GM19025 (cell line): ENCODE measurements at regions not wholly inside any gene's neighbourhood (a gene's known extent, or its start where the extent isn't known, plus 50 kb on each side); places are given as distances from the start of the nearest gene placed in this dataset.
A peak's percentile ranks its signal among the peaks of the same experiment; 100 is the strongest.

Experiments used
- ATAC-seq: cut with Tn5 transposase; IDR thresholded peaks from one replicate; pipeline ENCODE4 v1.9.1; 2021; ENCODE audit warnings: mild to moderate bottlenecking, low read depth, moderate library complexity; ENCODE audit not compliant: unreplicated experiment

- ATAC-seq: no peak
Measured at GRCh38 chr12:123078120-123078465, 72.8 kb downstream of the PITPNM2 start.

- ATAC-seq: no peak
Measured at GRCh38 chr12:123077298-123078119, 73.4 kb downstream of the PITPNM2 start.

DNA sequence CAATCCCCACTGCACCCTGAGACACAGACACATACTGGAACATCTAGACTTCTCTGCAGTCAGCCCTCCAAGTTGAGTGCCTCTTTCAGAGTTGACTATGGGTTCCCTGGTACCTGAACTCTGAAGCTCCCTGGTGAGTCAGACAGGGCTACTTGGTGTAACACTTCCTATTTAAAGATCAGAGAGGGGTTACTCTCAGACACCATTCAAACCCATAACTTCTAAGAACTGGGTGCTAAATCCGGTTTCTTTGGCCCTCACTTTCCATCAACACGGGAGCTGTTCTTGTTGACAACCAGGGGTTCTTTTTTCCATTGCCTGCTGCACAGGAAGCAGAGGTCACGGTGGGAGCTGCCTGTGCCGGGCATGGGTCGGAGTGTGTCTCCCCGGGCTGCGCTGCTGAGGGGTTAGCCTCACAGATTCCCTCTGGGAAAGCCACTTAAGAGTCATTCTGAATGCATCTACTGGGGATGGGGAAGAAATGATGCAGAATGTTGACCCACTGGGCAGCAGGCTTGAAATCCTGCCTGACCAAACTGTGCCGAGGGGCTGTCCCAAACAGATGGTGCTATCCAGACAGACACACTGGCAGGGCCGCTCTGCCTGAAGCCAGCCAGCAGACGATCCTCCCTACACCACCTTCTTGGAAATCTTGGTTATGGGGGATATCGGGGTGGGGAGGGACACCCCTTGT is 74.1 kb downstream of the PITPNM2 start:
- ATAC-seq: no peak

- ATAC-seq: peak; percentile 56
Measured at GRCh38 chr12:123075646-123076171, 75.2 kb downstream of the PITPNM2 start.

DNA sequence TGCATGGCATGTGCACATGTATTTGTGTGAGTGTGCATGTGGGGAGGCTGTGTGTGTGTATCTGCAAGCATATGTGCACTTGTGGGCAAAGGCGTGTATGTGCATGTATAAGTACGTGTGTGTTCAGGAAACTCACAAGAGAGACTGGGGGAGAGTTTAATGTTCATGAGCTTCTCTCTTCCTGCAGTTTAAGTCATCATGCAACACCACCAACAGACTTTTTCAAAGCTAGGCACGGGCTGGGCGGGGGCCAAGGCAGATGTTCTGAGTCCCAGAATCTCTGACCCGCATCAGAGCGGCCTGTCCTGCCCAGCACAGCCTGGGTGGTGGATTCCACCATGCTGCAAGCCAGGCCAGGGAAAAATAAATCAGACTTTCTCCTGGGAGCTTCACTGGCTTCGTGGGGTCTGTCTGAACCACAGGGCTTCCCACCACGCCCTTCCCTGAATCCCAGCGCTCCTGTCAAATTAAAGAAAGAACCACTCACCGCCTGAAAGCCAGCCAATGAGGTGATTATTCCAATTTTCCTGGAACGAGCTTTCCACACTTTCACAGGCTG is 75.7 kb downstream of the PITPNM2 start:
- ATAC-seq: no peak

DNA sequence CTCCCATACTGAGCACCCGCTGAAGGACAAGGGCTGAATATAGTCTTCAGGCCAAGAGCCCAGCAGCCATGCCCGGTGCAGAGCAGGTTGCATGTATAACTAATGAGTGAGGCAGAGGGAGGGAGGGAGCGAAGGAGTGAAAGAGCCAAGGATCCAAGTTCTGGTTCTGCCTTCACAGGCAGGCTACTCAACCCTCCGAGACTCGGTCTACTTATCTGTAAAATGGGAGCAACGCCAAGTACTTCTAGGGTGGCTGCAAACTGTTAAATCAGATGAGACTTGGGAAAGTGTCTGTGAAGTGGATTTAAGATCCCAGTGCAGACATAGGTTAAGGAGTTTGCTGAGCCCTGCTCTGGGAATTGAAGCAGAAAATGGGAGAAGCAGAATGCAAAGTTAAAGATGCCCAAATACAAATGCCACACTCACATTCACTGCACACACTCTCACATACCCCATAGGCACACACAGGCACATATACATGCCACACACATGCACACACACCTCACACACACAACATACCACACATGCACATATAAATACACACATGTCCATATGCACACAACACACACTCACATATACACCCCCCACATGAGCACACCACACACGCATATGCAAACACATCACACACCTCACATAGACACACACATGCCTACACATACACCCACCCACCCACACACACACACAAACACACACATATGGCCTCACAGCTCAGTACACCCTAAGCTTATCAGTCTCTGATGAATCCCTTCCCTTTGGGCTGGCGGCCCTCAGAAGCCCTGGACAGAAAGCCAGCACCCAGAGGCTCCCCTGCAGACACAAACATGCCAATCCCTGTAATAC is 76.7 kb downstream of the PITPNM2 start:
- no peak for ATAC-seq

- no peak for ATAC-seq
Measured at GRCh38 chr12:123073292-123073691, 77.6 kb downstream of the PITPNM2 start.

GRCh38 chr12:123071857-123072256 is 79.0 kb downstream of the PITPNM2 start:
- no peak for ATAC-seq

DNA sequence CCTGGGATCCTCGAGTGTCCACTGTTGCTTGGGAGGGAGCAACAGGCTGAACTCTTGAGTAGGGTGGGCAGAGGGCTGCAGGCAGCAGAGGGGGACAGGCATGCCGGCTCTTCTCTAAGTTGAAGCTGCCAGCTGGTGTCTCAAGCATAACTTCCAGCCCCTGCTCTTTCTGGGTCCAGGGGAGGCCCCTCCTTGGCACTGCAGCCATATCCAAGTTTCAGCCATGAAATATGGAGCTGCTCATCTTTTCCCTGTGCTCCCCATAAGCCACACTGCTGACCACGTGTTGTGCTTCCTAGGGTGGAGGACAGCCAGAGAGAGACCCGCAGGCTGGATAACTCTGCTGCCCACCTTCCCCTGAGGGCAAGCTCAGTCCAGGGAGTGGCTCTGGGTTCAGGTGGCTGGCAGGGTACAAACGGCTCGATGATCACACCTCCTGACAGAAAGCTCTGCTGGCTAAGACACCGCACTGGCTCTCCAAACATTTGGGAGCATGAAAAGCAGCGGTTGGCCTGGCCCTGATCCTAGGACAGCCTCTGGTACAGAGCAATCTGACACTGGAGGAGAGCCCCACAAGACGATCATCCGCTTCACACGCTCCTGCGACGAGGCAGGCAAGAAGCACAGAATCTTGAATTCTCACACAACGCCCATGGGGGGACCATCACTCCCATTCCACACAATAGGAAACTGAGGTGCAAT is 79.6 kb downstream of the PITPNM2 start:
- no peak for ATAC-seq

DNA sequence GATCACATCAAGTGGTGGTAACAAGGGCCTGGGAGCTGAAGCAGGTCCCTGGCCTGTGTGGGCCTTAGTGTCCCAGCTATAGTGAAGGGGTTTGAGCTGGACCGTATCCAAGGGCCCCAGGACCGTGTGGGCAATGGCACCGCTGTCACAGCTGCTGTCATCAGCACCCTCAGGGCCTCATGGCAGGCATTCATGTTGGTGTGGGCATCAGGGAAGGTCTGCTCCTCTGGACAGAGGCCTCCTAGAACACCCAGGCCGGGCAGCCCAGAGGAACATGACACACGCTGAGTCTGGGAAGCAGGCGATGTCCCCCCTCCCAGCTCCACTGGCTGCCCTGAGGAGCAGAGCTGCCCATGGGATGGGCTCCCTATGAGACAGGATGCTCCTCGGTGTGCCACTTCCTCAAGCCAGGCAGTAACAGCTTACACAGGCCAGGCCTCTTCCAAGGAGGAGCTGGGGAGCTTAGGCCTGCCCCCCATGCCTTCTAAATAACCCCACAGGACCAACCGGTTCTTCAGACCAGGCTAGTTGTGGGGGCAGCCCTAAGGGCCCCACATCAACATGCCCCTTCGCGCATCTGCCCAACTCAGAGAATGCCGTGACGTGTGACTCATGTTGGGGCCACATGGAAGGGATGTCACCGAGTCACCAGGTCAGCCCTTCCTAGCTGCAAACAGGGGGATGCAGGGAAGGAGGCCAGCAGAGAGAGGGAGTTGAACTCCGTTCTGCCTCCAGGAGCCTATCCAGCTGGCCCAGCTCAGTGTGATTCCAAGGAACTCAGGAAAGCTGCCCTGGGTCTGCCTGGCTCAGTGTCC is 80.4 kb downstream of the PITPNM2 start:
- no peak for ATAC-seq

DNA sequence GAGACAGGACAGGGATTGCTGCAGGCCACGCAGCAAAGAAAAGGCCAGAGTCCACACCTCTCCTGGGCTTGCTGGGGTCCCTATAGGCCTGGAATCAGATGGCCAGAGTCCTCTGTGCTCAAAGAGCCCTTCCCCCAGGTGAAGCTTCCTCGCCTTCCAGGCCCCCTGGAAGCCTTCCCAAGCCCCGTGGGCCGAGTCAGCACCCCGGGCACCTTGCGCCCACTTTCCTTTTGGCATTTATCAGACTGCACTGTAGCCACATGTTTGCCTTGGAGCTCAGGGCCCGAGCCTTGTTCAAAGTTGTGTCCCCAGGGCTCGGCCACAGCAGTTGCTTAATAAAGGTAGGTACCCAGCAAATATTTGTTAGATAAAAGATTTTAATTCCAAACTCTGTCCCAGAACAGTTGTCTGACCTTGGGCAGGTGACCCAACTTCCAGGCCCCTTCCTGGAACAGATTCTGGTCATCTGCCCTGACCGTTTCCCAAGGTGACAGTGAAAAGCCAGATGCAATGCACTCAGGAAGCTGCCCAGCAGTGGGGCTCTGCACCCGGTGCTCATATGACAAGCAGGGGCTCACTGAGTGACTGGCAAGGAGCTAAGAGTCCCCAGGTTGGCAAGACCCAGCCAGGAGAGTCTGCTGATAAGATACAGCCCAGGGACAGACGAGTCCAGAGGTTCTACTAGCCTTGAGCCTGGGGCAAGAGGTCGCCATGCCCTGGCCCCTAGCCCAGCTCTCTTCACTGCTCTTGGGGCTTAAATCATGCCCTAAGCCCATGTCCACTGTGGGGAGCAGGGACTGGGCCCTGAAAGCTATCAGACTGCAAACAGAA is 81.2 kb downstream of the PITPNM2 start:
- no peak for ATAC-seq

- ATAC-seq: no peak
Measured at GRCh38 chr12:123067654-123068053, 83.2 kb downstream of the PITPNM2 start.

DNA sequence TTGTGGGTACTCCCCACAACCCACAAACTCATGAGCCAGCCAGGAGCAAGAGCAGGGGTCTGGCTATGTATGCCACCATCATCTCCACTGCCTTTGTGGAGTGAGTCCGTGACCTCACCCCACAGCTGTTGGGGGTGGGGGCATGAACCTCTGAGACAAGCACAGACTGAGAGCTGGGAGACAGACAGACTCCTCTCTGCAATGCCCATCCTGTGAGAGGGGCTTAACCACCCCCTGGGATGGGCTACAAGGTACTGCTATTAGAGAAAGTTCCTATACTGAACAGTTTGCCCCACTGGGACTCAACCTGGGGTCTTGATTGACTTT is 84.5 kb downstream of the PITPNM2 start:
- ATAC-seq: no peak

- ATAC-seq: no peak
Measured at GRCh38 chr12:123065676-123066383, 85.1 kb downstream of the PITPNM2 start.

DNA sequence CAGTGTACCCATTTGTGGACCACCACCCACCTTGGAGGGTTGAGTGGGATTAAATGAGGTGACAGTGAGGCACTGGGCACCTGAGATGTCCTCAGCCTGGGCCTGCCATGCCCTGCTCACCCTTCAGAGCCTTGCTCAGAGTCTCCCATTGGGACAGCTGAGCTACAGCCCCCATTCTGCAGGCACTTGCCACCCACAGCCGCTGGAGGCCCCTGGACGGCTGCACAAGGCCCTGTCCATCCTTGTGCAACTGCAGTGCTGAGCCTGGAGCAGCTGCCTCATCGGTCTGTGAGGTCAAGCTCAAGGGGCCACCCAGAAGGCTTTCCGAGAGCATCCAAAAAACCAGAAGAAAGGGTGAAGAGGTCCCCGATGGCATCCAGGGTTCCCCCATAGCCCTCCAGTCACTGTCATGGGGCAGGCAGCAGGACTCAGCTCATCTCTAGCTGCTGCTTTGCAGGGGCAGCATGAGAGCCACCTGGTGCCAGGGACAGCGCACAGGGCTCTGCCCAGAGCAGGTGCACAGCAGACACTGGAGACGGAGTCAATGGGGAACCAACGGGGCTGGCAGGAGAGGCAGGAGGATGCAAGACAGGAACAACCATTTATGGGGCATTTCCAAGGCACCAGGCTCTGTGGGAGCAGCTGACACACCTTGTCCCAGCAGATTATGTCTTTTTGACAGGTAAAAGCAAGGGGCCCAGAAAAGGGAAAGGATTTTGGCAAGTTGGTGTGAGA is 84.6 kb downstream of the ARL6IP4 start:
- no peak for ATAC-seq

DNA sequence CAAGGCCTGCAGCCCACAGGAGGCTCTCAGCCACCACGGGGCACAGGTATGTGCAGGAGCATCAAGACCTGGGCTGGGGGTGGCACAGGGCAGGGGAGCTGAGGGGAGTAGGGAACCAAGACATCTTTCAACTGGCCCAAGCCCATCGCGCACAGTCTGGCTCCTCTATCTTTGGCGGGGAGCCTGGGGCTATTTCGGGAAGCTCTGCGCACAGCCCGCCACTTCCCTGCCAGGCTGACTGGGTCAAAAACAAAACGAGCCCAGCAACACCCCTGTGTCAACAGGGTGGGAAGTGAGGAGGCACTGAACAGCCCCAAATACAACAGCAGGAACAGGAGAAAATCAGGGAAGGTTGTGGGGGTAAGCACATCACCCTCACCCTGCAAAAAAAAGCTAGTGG is 83.9 kb downstream of the ARL6IP4 start:
- ATAC-seq: no peak

GRCh38 chr12:123063535-123063934 is 83.1 kb downstream of the ARL6IP4 start:
- ATAC-seq: no peak
